AML-193 (cell line): ENCODE measurements at regions not wholly inside any gene's neighbourhood (a gene's known extent, or its start where the extent isn't known, plus 50 kb on each side); places are given as distances from the start of the nearest gene placed in this dataset.

Experiments
- DNase-seq, 2 experiments: peaks; one replicate each; lab custom pipeline; 2025; lab: John Stamatoyannopoulos, UW

DNA sequence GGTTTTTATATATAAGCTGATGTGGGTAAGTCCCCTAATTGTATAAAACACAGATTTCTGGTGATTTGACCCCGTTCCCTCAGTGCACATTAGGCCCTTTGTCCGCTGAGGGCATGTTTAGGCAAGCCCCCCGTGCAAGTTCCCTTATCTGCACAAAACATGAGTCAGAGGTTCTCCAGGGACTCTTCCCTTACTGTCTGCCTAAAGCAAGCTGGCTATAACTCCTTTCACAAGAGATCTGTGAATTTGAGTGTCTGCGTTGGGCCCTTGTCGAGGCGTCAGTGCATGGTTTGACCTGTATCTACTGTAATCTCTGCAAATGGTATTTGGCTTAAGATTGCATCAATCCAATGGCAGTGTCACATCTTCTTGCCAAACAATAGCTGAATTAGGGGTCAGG, 712.8 kb downstream of the CDH8 start:
- DNase-seq, result no peak

DNA sequence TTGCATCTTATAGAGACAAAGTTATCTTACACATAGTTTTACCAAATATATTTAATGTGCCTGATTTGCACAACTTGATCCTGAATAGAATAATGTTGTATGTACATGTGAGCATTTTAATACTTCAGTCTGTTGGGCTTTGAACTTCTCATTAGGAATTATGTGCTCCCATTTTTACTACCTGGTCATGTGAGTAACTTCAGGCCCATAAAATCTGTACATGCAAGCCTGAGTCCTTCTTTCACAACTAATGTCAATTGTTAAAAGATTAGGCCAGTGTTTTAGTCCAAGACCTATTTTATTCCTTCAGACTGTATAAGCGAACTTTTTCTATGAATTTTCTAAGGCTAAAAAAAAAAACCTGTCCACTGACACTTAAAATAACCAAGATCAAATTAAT, 715.4 kb downstream of the CDH8 start:
- no peak for DNase-seq

DNA sequence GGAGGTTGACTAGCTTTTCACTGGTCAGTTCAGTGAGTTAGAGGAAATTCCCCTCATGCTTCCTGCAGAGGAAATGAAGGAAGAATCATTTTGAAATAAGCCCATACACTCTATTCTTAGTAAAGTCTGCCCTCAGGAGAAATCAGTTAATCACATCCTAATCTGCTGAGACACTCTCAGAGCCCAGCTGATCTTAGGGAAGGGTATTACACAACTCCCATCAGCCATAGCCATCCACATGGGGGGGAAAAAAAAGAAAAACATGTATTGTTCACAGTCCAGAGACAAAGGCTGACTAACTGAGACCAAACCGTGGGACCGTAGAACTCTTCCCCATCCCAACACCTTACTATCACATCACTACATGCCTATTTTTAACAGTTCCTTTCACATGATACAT, 722.3 kb downstream of the CDH8 start:
- DNase-seq, result no peak

DNA sequence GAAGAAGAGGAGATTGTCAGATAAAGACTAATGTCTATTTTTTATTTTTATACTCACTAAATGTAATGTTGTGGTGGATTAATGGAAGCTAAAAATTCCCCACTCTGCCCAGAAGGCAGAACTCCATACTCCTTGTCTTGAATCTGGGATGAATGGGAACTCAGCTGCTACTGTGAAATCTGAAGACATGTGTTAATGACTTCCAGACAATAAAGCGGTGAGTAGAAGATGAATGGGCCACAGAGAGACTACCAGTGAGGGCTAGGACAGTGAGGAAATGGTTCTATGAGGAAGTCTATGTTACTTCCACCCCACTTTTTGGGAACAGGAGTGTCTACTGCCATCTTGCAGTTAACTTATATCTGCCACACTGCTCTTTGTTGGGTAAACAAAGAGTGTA, 726.9 kb downstream of the CDH8 start:
- DNase-seq, result no peak

DNA sequence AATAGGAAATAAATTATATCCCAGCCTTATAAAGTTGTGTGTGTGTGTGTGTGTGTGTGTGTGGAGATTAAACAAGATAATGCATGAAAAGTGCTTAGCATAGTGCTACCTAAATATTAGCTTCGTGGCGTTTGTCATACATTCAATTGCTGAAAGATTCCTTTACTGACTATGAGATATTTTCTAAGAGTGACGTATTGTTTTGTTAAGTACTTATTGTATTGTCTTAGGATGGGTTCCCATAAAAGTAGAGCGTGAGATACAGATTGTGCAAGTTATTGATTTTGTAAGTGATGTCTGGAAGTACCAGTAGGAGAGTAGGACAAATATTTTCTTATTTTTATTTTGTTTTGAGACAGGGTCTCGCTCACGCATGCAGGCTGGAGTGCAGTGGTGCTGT, 730.0 kb downstream of the CDH8 start:
- DNase-seq, result no peak

DNA sequence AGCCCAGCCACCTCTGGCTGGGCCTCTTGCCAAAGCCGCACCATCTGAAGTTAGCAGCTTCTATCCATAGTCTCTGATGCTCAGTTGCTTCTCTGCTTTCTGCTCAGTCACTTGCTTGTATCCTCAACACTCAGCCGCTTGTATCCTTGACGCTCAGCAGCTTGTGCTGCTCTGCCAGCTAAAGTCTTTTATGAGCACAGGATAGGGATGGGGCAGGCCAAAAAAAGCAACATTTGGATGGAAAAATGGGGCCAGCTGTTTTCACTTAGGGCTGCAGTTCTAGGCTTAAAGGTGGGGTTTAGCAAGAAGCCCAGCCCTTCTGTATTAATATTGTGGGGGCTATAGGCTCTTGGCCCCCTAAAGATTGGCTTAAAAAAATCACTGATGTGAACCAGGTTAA, 739.4 kb downstream of the CDH8 start:
- DNase-seq, result no peak

DNA sequence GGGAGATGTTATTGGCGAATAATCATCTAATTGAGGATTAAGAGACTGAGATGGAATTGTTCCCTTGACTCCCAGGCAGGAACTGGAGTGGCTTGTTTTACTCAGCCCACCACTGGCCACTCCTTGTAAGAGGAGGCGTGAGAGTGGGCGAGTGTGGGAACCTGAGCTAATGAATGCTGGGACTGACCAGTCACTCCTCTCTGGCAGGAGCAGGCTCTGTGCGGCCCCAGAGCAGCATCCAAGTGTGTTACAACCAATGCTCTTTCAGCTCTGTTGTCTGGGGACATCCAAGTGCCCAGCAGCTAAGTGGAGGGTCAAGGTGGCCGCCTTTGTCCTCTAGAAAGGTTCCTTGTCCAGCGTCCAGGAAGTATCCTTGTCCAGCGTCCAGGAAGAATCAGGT, 739.9 kb downstream of the CDH8 start:
- DNase-seq, result no peak

DNA sequence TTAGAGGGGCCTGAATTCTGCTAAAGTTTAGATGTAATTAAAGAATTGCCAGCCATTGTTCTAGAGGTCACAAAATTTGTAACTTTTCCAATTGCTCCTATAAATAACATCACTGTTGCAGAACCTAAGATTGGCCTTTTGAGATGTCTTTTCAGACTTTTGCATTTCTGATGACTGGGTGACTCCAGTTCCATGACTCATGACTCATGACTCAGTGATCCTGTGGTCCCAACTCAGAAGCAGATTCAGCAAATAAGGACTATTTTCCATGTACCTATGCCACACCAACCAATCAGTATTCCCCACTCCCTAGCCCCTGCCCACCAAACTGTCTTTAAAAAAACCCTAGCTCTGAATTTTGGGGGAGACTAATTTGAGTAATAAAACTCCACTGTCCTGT, 740.9 kb downstream of the CDH8 start:
- no peak for DNase-seq

DNA sequence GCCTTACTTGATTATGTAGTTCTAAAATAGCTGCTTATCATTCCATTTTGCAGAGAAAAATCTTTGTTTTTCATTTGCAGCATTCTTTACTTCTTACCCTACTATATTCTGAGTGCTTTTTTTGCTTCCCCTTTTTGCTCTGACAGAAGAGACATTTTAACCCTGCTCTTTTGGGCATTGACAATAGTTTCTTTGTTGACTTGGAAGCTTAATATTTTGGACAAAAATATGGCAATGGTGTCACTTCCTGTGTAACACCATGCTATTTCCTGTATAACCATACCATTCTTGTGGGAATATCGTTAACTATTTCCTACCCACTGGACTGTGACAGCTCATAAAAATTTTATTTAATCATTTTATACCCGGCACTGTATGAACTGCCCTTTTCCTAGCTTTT, 747.1 kb downstream of the CDH8 start:
- DNase-seq, result no peak

DNA sequence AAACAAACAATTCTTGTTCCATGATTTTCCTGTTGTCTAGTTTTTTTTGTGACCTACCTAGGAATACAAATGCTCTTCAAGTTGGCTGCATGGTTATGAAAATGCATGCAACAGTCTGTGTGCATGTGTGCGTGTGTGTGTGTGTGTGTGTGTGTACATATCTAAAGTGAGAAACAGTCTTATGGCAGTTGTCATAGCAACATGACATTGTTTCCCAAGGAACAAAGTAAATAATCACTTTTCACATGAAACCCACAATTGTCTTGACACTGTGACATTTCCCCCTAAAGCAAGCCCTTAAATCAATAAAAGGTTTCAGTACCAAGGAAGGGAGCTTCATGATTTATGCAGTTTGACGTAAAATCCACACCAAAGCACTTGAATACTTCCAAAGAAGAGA, 758.4 kb downstream of the CDH8 start:
- no peak for DNase-seq

DNA sequence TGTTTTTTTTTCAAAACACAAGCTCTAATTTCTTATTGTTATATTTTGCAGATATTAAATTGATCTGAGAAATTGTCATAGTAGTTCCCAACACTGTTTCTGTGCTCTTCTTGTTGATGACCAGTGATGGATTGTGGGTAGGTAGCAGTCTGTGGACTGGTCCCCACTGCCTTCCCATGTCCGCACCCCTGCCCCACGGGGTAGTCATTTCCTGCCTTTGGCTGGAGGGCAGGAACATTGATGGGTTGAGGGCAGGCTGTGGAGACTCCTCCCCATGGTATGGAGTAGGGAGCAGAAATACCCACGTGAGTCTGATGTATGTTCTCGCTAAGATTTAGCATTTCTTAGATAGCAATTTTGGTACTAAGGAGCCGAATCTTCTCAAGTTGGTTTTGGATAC, 762.0 kb downstream of the CDH8 start:
- DNase-seq, result no peak

DNA sequence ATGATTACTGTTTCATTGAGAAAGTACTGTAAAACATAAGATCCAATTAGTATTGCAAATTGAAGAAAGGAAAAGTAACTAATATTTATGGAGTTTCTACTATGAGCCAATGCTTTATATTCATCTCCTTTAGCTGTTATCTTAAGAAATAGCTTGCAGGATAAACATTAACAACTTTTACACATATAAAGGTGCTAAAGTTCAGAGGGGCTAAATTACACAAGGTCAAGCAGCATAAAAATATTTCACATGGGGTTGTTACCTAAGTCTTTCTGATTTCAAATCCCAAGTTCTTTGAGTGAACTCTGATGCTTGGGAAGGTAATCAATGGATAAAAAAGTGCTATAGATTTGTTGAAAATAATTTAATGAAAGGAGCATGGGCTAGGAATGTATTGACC, 765.5 kb downstream of the CDH8 start:
- no peak for DNase-seq

DNA sequence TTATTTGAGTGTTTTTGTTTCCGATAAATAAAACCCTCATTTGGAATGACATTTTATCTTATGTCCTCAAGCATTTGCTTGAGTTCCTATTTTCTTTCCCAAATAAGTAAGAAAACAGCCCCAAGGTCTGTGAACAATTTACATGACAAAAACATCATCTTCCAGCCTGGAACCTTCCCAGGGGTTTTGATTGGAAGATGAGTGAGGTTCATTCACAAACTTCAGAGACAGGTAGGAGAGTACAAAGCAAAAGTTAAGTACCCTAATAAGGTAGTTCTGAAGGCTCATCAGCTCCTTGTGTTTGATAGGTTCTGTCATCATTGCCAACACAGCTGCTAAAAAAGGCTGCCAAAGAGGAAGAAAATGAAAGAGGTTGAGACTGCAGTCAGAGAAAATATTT, 772.8 kb downstream of the CDH8 start:
- no peak for DNase-seq

DNA sequence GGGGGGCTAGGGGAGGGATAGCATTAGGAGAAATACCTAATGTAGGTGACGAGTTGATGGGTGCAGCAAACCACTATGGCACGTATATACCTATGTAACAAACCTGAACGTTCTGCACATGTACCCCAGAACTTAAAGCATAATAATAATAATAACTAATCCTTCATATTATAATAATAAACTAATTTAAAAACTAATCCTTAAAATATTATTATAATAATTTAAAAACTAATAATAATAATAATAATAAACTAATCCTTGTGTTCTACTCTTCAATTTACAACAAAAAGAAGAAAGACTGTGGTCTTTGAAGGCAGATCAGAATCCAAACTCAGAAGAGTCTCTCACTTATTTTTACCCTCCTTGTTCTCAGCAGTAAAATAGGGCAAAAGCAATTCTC, 774.9 kb downstream of the CDH8 start:
- DNase-seq, result no peak

DNA sequence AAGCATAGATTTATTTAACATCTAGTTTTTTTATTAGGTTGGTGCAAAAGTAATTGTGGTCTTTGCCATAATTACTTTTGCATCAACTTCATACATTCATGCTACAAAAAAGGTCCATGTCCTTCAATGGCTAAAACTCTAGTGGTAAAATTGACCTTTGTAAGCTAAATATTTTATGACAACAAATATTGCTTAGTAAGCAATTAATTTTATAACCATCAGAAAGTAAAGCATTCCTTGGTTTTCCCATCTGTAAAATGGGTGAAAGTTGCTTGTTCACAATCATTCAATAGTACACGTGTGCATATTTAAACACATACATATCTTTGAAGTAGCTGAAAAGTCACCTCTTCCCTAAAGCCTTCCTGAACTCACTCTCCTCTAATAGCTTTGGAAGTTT, 789.6 kb downstream of the CDH8 start:
- no peak for DNase-seq

DNA sequence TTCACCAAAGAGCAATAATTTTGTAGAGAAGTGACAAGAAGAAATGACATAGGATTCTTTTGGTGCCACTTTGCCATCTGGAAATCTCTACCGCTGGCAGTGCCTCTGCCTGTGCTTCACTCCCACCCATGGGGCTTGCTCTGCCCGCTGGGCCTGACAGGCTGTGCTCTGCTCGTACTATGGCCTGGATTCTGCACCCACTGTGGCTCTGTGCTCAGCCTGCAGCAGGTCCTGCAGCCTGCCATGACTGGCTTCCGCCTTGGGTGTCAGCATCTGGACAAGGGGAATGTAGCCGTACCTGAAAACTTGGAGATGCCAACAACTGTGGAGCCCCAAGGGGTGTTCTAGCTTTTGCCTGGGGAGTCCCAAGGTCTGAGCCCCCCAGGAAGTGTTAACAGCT, 792.3 kb downstream of the CDH8 start:
- DNase-seq, result no peak

DNA sequence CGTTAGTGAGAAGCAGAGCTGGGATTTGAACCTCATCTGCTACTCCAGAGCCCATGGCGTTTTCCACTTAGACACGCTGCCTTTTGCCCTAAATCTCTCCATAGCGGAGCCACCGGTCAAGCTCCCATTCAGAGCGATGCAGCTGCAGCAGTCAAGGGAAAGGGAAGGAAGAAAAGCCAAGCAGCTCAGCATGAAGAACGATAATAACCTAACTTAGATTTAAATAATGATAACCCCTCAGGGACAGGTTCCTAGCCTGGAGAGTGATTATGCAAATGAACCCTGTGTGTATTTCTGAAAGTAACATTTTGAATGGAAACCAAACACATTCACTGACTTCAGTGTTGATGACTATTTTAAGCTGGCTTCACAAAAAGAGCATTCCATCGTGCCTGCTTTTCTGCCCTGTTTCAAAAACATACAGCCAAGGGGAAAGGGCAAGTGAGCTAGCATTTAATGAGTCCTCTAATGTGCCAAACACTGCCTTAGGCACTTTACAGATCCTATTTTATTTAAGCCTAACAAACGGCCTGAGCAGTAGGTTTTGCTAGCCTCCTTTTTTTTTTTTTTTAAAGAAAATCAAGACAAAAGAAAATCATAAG, 798.3 kb downstream of the CDH8 start:
- no peak for DNase-seq

DNA sequence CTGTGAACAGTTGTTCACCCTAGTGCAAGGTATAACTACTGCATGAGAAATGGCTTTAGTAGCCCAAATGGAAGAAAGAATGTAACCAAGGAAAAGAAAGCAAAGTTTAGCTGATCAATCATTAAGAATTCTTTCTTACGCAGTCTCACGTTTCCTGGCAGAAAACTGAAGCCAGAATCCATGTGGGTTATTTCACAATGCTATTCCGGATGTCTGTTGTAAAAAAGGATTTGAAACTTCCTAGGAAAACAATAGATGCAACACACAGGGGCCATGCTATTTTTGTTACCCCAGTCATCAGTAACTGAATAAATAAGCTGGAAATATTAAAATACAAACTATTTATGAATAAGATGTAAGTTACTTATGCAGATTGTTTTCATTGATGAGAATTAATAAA, 802.5 kb downstream of the CDH8 start:
- DNase-seq, result no peak

DNA sequence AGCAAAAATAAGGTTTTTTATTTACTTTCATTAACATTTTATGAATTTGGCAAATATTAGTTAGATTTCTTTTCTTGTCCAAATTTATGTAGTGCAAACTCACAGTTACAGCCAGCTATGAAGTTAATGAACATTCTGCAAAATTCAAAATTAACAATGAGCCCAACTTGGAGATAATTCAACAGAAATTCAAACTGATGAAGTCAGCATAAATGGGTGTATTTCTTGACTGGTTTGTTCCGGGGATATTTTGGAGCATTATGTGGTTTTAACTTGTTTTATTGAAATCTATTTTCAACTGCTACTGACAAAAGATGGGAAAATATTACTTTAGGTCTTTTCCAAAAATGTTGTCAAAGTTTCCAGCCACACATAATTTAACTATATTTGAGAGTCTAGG, 807.9 kb downstream of the CDH8 start:
- DNase-seq, result no peak

DNA sequence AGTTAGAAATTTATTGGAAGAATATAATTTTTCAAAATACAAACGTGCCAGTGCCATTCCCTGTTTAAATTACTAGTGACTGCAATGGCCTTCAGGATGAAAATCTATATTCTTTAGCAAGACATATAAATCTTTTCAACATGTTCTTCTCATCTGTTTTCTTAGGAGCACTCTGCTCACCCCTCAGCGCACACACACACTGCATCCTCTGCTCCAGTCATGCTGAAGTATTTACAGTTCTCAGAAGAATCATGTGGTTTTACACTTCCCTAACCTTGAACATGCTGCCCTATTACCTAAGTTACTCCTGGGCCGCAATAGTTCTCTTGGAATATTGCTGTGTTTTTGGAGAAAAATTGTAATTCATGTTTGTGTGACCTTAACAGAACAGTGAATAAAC, 820.6 kb downstream of the CDH8 start:
- no peak for DNase-seq

DNA sequence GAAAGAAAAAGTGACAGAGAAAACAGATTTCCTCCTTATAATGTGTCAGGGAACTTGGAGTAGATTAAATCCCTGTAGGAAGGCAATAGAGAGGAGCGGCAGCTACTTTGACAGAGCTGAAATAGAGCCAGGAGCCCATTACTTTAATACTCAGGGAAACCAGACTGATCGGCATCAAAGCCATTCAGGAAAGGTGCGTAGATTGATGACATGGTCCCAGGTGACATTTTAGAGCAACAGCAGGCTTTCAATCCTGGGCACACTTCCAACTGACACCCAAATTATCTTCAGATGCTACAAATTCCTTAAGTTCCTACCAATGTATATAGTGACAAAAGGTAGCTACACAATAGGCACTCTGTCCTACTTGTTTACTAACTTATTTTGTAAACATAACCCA, 821.5 kb downstream of the CDH8 start:
- no peak for DNase-seq

DNA sequence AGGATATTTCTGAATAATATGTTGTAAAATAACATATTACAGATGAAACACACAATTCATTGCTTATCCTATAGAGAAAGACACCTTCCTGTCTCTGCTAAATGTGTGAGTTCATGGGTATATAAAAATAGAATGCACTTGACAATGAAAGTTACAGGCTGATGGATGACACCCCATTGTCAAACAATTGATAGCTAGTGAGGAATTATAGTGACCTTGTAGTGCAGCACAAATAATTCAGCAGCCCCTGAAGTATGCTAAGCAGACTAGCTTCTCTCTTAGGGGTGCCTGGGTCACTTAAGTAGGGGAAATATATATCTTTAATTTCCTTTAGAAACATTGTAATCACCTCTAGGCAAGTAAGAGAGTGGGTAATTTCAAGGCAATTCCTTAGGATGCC, 826.2 kb downstream of the CDH8 start:
- DNase-seq, result no peak

DNA sequence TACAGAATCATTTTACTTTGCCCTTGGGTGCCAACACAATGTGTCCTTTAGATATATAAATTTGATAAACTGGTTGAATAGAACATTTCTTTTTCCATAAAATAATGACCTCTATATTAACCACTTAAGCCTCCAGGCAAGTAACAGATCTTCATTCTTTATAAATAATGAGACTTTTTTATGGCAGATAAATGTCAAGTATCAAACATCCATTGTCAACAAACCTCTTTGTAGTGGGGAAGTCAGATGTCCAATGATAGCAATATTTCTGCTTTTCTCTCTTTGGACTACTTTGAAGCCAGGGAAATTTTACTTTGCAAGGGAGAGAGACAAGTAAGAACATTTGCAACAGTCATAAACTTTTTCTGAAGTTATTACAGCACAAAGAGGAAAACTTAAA, 841.2 kb downstream of the CDH8 start:
- DNase-seq, result no peak

DNA sequence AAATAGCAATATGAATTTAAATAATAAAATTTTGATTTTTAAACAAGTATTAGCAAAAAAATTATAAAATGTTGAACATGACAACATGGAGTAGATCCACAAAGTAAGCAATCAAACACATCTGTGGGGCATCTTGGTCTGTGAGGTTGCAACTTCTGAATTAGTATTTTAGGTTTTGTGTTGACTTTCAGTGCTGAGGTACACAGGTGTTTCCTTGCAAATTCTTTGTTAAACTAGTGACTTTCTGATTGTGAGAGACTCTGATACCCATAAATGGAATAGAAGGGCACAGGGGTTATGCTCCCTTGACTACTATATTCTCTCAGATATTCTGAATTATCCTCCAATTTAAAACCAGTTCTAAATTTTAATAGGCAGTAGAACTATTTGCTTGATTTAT, 841.7 kb downstream of the CDH8 start:
- DNase-seq, result no peak

DNA sequence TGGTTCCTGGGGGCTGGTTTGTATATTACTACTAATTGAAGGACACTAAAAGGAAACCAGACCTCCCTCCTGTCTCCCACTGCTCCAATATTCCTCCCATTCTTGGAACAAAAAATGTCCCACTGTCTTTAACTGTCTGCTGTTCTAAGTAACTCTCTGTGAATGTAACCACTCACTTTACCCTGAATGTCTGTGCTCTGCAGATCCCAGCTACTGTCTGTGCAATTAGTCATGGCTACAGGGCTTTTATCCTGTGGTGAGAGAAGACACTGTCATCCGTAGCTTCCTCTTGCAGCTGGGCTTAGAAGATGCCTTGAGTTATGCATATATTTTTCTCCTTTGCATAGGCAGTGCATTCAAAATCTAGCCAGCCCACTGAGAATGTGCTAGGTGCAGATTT, 853.8 kb downstream of the CDH8 start:
- no peak for DNase-seq
